Superior temporal gyrus (tissue), 1 donor: ENCODE measurements at regions not wholly inside any gene's neighbourhood (a gene's known extent, or its start where the extent isn't known, plus 50 kb on each side); places are given as distances from the start of the nearest gene placed in this dataset.
A peak's percentile ranks its signal among the peaks of the same experiment; 100 is the strongest.

ENCODE experiments used
- DNase-seq: peaks from one replicate; pipeline ENCODE4 v3.0.0-alpha.2; 2016; ENCODE audit errors: extremely low spot score

- DNase-seq: no peak
Observed at GRCh38 chr1:96964761-96965160, 243.2 kb downstream of the PTBP2 start.

GRCh38 chr1:96966536-96967138 lies 245.1 kb downstream of the PTBP2 start:
- peak; percentile 90 for DNase-seq

- no peak for DNase-seq
Observed at GRCh38 chr1:96967311-96967710, 245.7 kb downstream of the PTBP2 start.

- DNase-seq: peak; percentile 48
Observed at GRCh38 chr1:96968541-96968940, 247.0 kb downstream of the PTBP2 start.

- peak; percentile 17 for DNase-seq
Observed at GRCh38 chr1:96968983-96969382, 247.4 kb downstream of the PTBP2 start.

- DNase-seq: no peak
Observed at GRCh38 chr1:96969656-96970163, 248.1 kb downstream of the PTBP2 start.

GRCh38 chr1:96971439-96971838 lies 249.9 kb downstream of the PTBP2 start:
- no peak for DNase-seq

GRCh38 chr1:96971849-96972602 lies 250.4 kb downstream of the PTBP2 start:
- DNase-seq: no peak

- DNase-seq: no peak
Observed at GRCh38 chr1:96973605-96974004, 252.0 kb downstream of the PTBP2 start.

- DNase-seq: no peak
Observed at GRCh38 chr1:96978444-96978843, 256.9 kb downstream of the PTBP2 start.

- no peak for DNase-seq
Observed at GRCh38 chr1:96978901-96979300, 257.3 kb downstream of the PTBP2 start.

GRCh38 chr1:96979304-96980268 lies 258.0 kb downstream of the PTBP2 start:
- DNase-seq: no peak

GRCh38 chr1:96980448-96980847 lies 258.9 kb downstream of the PTBP2 start:
- no peak for DNase-seq

GRCh38 chr1:96981181-96981580 lies 259.6 kb downstream of the PTBP2 start:
- DNase-seq: no peak

- DNase-seq: no peak
Observed at GRCh38 chr1:96982118-96982517, 260.5 kb downstream of the PTBP2 start.

GRCh38 chr1:96983866-96984265 lies 262.3 kb downstream of the PTBP2 start:
- DNase-seq: no peak

GRCh38 chr1:96987186-96987703 lies 265.7 kb downstream of the PTBP2 start:
- DNase-seq: no peak

GRCh38 chr1:96989302-96989701 lies 267.7 kb downstream of the PTBP2 start:
- no peak for DNase-seq

- DNase-seq: no peak
Observed at GRCh38 chr1:96990136-96990535, 268.6 kb downstream of the PTBP2 start.

- no peak for DNase-seq
Observed at GRCh38 chr1:96991261-96991660, 269.7 kb downstream of the PTBP2 start.

- DNase-seq: no peak
Observed at GRCh38 chr1:96992871-96993270, 271.3 kb downstream of the PTBP2 start.

GRCh38 chr1:96995351-96995750 lies 273.8 kb downstream of the PTBP2 start:
- no peak for DNase-seq
